HepG2 (cell line): ENCODE measurements at regions not wholly inside any gene's neighbourhood (a gene's known extent, or its start where the extent isn't known, plus 50 kb on each side); places are given as distances from the start of the nearest gene placed in this dataset.

ENCODE experiments used
- ATAC-seq: fragments of 200-7000 bp; cut with Tn5 transposase; 3 replicates; pipeline ENCODE4 v1.9.1; 2020; ENCODE audit warnings: mild to moderate bottlenecking, moderate library complexity
- BruUV-seq: library from RNA; stranded (reverse); fragments of 400-500 nt; replicated peaks from 2 replicates; lab custom pipeline; 2021; lab: Mats Ljungman, UMichigan
- CTCF ChIA-PET: fragments of 300-600 bp; formaldehyde crosslinking; extraction: SDS; loops from one replicate; lab custom pipeline; 2021; ENCODE audit warnings: low total read pairs, inconsistent platforms, low intra/inter-chr PET ratio; lab: Yijun Ruan, JAX
- POLR2A ChIA-PET: fragments of 350-600 bp; sonication (Branson Sonifier 250); formaldehyde crosslinking; loops from one replicate; lab custom pipeline; 2020; ENCODE audit warnings: antibody characterized with exemption, inconsistent platforms; lab: Yijun Ruan, JAX
- DNase-seq: peaks from one replicate; pipeline ENCODE4 v3.0.0-alpha.2; 2015; ENCODE audit warnings: low spot score
- FAIRE-seq: peaks from 3 replicates; lab custom pipeline; 2011; peaks lifted over from hg19 to GRCh38; lab: Jason Lieb, UNC
- H2AFZ ChIP-seq: one replicate; pipeline ENCODE4 v1.6.1; 2011; ENCODE audit warnings: low read length, inconsistent platforms
- H3K27ac ChIP-seq: fragments of 300-600 bp; 3 replicates; pipeline ENCODE4 v1.8.0; 2011; ENCODE audit warnings: mixed run types, mild to moderate bottlenecking, mixed read lengths, low read length, inconsistent platforms; ENCODE audit not compliant: insufficient read depth; ENCODE audit errors: extremely low read length
- H3K27me3 ChIP-seq, 2 experiments: fragments of 200-600 bp in 1 of 2; 2 replicates in 1 of 2; 3 replicates in 1 of 2; pipeline versions ENCODE4 v1.6.0 to v1.8.0; 2011; ENCODE audit warnings: low read length in 2 of 2, mild to moderate bottlenecking in 2 of 2, moderate library complexity in 2 of 2, inconsistent platforms in 1 of 2; ENCODE audit not compliant: insufficient read depth in 2 of 2, control insufficient read depth in 1 of 2
- H3K36me3 ChIP-seq, 2 experiments: fragments of 200-600 bp in 1 of 2; replicated peaks in 1 of 2; 2 replicates in 1 of 2; 3 replicates in 1 of 2; pipeline versions ENCODE4 v1.5.1 to v1.8.0; 2011; ENCODE audit warnings: low read length in 2 of 2, inconsistent platforms in 1 of 2; ENCODE audit not compliant: insufficient read depth in 2 of 2, control insufficient read depth in 1 of 2
- H3K4me1 ChIP-seq: 2 replicates; pipeline ENCODE4 v1.5.1; 2012; ENCODE audit warnings: low read length, inconsistent platforms; ENCODE audit not compliant: insufficient read depth
- H3K4me2 ChIP-seq: 2 replicates; pipeline ENCODE4 v1.6.0; 2011; ENCODE audit warnings: low read depth, low read length, inconsistent platforms
- H3K4me3 ChIP-seq, 3 experiments: fragments of 200-600 bp in 1 of 3; sonication (generic), shearing (Covaris generic) in 1 of 3; replicated peaks in 1 of 3; 2 replicates each; pipeline ENCODE4 v1.5.1; 2011 to 2016; ENCODE audit warnings: low read length in 3 of 3, inconsistent platforms in 2 of 3, low read depth in 2 of 3, mild to moderate bottlenecking in 2 of 3, control low read depth in 1 of 3, mixed read lengths in 1 of 3; ENCODE audit not compliant: insufficient read depth in 1 of 3
- H3K79me2 ChIP-seq: one replicate; pipeline ENCODE4 v1.6.1; 2011; ENCODE audit warnings: low read length, inconsistent platforms; ENCODE audit not compliant: insufficient read depth
- H3K9ac ChIP-seq: 2 replicates; pipeline ENCODE4 v1.6.0; 2011; ENCODE audit warnings: mild to moderate bottlenecking, low read depth, low read length, inconsistent platforms; ENCODE audit not compliant: insufficient read depth
- H3K9me3 ChIP-seq: 2 replicates; pipeline ENCODE4 v1.5.1; 2012; ENCODE audit warnings: mild to moderate bottlenecking, low read length
- H4K20me1 ChIP-seq: 2 replicates; pipeline ENCODE4 v1.6.0; 2011; ENCODE audit warnings: inconsistent platforms, mild to moderate bottlenecking, low read length, moderate library complexity; ENCODE audit not compliant: insufficient read depth
- CTCF ChIP-seq: sonication (generic); formaldehyde crosslinking; IDR thresholded peaks from 2 replicates; pipeline ENCODE4 v1.5.0; 2020; ENCODE audit warnings: mild to moderate bottlenecking, missing genetic modification reagents, moderate library complexity
- HNF4A ChIP-seq: sonication (generic); formaldehyde crosslinking; IDR thresholded peaks from 2 replicates; pipeline ENCODE4 v1.4.0; 2020; ENCODE audit warnings: missing genetic modification reagents
- MEIS1 ChIP-seq: sonication (generic); formaldehyde crosslinking; IDR thresholded peaks from 2 replicates; pipeline ENCODE4 v1.9.0; 2021; ENCODE audit warnings: mild to moderate bottlenecking, missing genetic modification reagents, moderate library complexity, borderline replicate concordance
- SKI ChIP-seq: fragments of 450-650 bp; IDR thresholded peaks from one replicate; pipeline ENCODE4 v1.6.1; 2018; ENCODE audit warnings: mild to moderate bottlenecking; ENCODE audit not compliant: partially characterized antibody
- STAG1 ChIP-seq: sonication (generic); formaldehyde crosslinking; IDR thresholded peaks from 2 replicates; pipeline ENCODE4 v1.4.0; 2020; ENCODE audit warnings: missing genetic modification reagents
- WGBS: methylation state at CpG from one replicate; pipeline ENCODE4 v1.1.6; 2017; ENCODE audit warnings: low lambda C conversion rate; 5-methylcytosine and 5-hydroxymethylcytosine counted together
- in situ Hi-C: cut with HindIII; loops from 2 replicates; pipeline ENCODE4 v1.10.0; 2017; ENCODE audit warnings: low pct_unique_long_range_greater_than_20kb; ENCODE audit not compliant: extremely low pct_ligation_motif_present
- intact Hi-C: fragments of 100-400 bp; cut with micrococcal nuclease; formaldehyde crosslinking; loops from one replicate; pipeline ENCODE4 v1.10.0; 2022; ENCODE audit not compliant: unreplicated experiment

- Histone ChIP-seq H4K20me1 (no peaks in the 10 kb centered on the region), H3K4me1 (peaks cover 36% of the 10 kb centered on the region), H3K36me3 (no peaks in the 10 kb centered on the region), H3K9me3 (no peaks in the 10 kb centered on the region), H3K27ac (no peak overlapping the region), H2AFZ (no peak overlapping the region), H3K9ac (no peak overlapping the region), H3K4me3 (no peak overlapping the region), H3K27me3 (no peaks in the 10 kb centered on the region), H3K4me2 (no peak overlapping the region), H3K79me2 (no peaks in the 10 kb centered on the region)
- in situ Hi-C loops (no loop called here), intact Hi-C loops (no loop called here)
- DNase-seq, result no peak
- no peak for FAIRE-seq
- ATAC-seq, result peak; percentile 33; the same call in 1 of the 3 replicates
- POLR2A ChIA-PET, result no interaction called here
- no TSS peak for BruUV-seq
- TF ChIP-seq MEIS1 (CRISPR knock-in tag) (no peak), CTCF (CRISPR knock-in tag) (peak; percentile 35), STAG1 (CRISPR knock-in tag) (peak; percentile 48; the same call in 1 of the 2 replicates)
- no CpG with 5 or more reads among the region's 1 CpG for WGBS
- CTCF ChIA-PET, result no interaction called here
Observed at GRCh38 chrX:43585922-43586321, 70.2 kb upstream of the MAOA start.

GRCh38 chrX:43586830-43587229, 69.3 kb upstream of the MAOA start:
- 8% methylated on average over 2 of the region's 2 CpGs for WGBS
- CTCF ChIA-PET, result no interaction called here
- no peak overlapping the region for H3K27ac ChIP-seq
- no peaks in the 10 kb centered on the region for H3K27me3 ChIP-seq
- H3K4me3 ChIP-seq, result no peak overlapping the region
- POLR2A ChIA-PET, result no interaction called here
- H3K4me1 ChIP-seq, result peaks cover 39% of the 10 kb centered on the region
- no peaks in the 10 kb centered on the region for H3K36me3 ChIP-seq
- BruUV-seq, result no TSS peak
- no peaks in the 10 kb centered on the region for H3K9me3 ChIP-seq
- H3K9ac ChIP-seq, result no peak overlapping the region
- intact Hi-C loops (no loop called here), in situ Hi-C loops (no loop called here)
- H4K20me1 ChIP-seq, result no peaks in the 10 kb centered on the region
- ATAC-seq (no peak), FAIRE-seq (no peak), DNase-seq (no peak)
- H3K79me2 ChIP-seq, result no peaks in the 10 kb centered on the region
- no peak overlapping the region for H2AFZ ChIP-seq
- TF ChIP-seq HNF4A (CRISPR knock-in tag) (0 out of 2 replicates have a peak, but pooled peaks have one; percentile 8), SKI (no peak)
- no peak overlapping the region for H3K4me2 ChIP-seq
